K562 (cell line): ENCODE measurements at regions not wholly inside any gene's neighbourhood (a gene's known extent, or its start where the extent isn't known, plus 50 kb on each side); places are given as distances from the start of the nearest gene placed in this dataset.

Experiments used
- ATAC-seq: fragments of 200-7000 bp; cut with Tn5 transposase; 3 replicates; pipeline ENCODE4 v1.9.1; 2020; ENCODE audit warnings: moderate library complexity
- BruUV-seq: library from RNA; stranded (reverse); fragments of 400-500 nt; replicated peaks from 2 replicates; lab custom pipeline; 2021; lab: Mats Ljungman, UMichigan
- CTCF ChIA-PET: fragments of 300-600 bp; formaldehyde crosslinking; extraction: SDS; loops from one replicate; lab custom pipeline; 2021; ENCODE audit warnings: low intra/inter-chr PET ratio; lab: Yijun Ruan, JAX
- POLR2A ChIA-PET: fragments of 300-600, 350-650 bp; sonication (Branson Sonifier 250); formaldehyde crosslinking; extraction: SDS; loops from one replicate; lab custom pipeline; 2021; ENCODE audit warnings: antibody characterized with exemption, inconsistent platforms; lab: Yijun Ruan, JAX
- DNase-seq, 4 experiments: peaks; one replicate each; pipeline versions ENCODE4 v3.0.0 to v3.0.0-alpha.2; 2011 to 2018; ENCODE audit warnings: low spot score in 3 of 4, mixed read lengths in 3 of 4; ENCODE audit errors: extremely low read depth in 1 of 4
- FAIRE-seq: peaks from 2 replicates; lab custom pipeline; 2011; peaks lifted over from hg19 to GRCh38; lab: Jason Lieb, UNC
- H2AFZ ChIP-seq: 2 replicates; pipeline ENCODE4 v1.6.0; 2011; ENCODE audit warnings: low read depth, low read length, control low read depth, inconsistent platforms
- H3K27ac ChIP-seq: fragments of 200-600 bp; 3 replicates; pipeline ENCODE4 v1.8.0; 2011; ENCODE audit warnings: low read depth, mild to moderate bottlenecking, control low read depth, inconsistent platforms, low read length, moderate library complexity, mixed read lengths; ENCODE audit errors: extremely low read depth
- H3K27me3 ChIP-seq, 2 experiments: fragments of 300-600 bp in 1 of 2; 2 replicates in 1 of 2; 3 replicates in 1 of 2; pipeline versions ENCODE4 v1.6.0 to v1.8.0; 2011; ENCODE audit warnings: inconsistent platforms in 2 of 2, low read length in 2 of 2, mild to moderate bottlenecking in 1 of 2, mixed read lengths in 1 of 2, moderate library complexity in 1 of 2; ENCODE audit not compliant: control insufficient read depth in 2 of 2, insufficient read depth in 2 of 2
- H3K36me3 ChIP-seq: fragments of 300-600 bp; 3 replicates; pipeline ENCODE4 v1.8.0; 2011; ENCODE audit warnings: mild to moderate bottlenecking, low read length, inconsistent platforms; ENCODE audit not compliant: control insufficient read depth, insufficient read depth
- H3K4me1 ChIP-seq, 2 experiments: fragments of 200-600 bp in 1 of 2; replicated peaks in 1 of 2; 2 replicates in 1 of 2; 3 replicates in 1 of 2; pipeline versions ENCODE4 v1.5.1 to v1.8.0; 2011; ENCODE audit warnings: inconsistent platforms in 2 of 2, low read length in 2 of 2, mild to moderate bottlenecking in 1 of 2, mixed read lengths in 1 of 2, moderate library complexity in 1 of 2; ENCODE audit not compliant: control insufficient read depth in 2 of 2, insufficient read depth in 2 of 2
- H3K4me2 ChIP-seq: 2 replicates; pipeline ENCODE4 v1.6.1; 2011; ENCODE audit warnings: low read length, control low read depth, inconsistent platforms, mixed read lengths; ENCODE audit not compliant: insufficient read depth
- H3K4me3 ChIP-seq: fragments of 200-600 bp; sonication (generic), shearing (Covaris generic); 2 replicates; pipeline ENCODE4 v1.5.1; 2016; ENCODE audit warnings: control low read depth, inconsistent platforms
- H3K79me2 ChIP-seq: fragments of 200-600 bp; 3 replicates; pipeline ENCODE4 v1.8.0; 2011; ENCODE audit warnings: low read length, inconsistent platforms; ENCODE audit not compliant: control insufficient read depth, insufficient read depth
- H3K9ac ChIP-seq, 2 experiments: 2 replicates each; pipeline versions ENCODE4 v1.6.0 to v1.6.1; 2011; ENCODE audit warnings: low read depth in 2 of 2, low read length in 2 of 2, control low read depth in 1 of 2, inconsistent platforms in 1 of 2, mild to moderate bottlenecking in 1 of 2, mixed read lengths in 1 of 2; ENCODE audit not compliant: insufficient read depth in 1 of 2
- H3K9me1 ChIP-seq: one replicate; pipeline ENCODE4 v1.6.0; 2011; ENCODE audit warnings: inconsistent platforms, mild to moderate bottlenecking, low read length, moderate library complexity; ENCODE audit not compliant: control insufficient read depth, insufficient read depth
- H3K9me3 ChIP-seq: replicated peaks from 2 replicates; pipeline ENCODE4 v1.5.1; 2011; ENCODE audit warnings: low read depth, low read length, inconsistent platforms; ENCODE audit not compliant: control insufficient read depth, insufficient read depth
- H4K20me1 ChIP-seq: replicated peaks from 2 replicates; pipeline ENCODE4 v1.6.1; 2011; ENCODE audit warnings: low read length, inconsistent platforms, mixed read lengths; ENCODE audit not compliant: control insufficient read depth, insufficient read depth
- CCAR2 ChIP-seq: fragments of 200-400 bp; formaldehyde crosslinking; IDR thresholded peaks from 2 replicates; pipeline ENCODE4 v1.6.1; 2017; ENCODE audit warnings: mild to moderate bottlenecking, low read depth, low read length
- HDAC3 ChIP-seq: fragments of 450-650 bp; IDR thresholded peaks from 2 replicates; pipeline ENCODE4 v1.6.1; 2018; ENCODE audit warnings: borderline replicate concordance, mild to moderate bottlenecking, moderate library complexity; ENCODE audit not compliant: partially characterized antibody
- NCOR1 ChIP-seq: fragments of 450-650 bp; IDR thresholded peaks from 2 replicates; pipeline ENCODE4 v1.6.1; 2016; ENCODE audit warnings: mild to moderate bottlenecking, moderate library complexity
- NEUROD1 ChIP-seq: fragments of 150-350 bp; IDR thresholded peaks from 2 replicates; pipeline ENCODE4 v1.6.1; 2014; ENCODE audit warnings: borderline replicate concordance, low read length, low read depth; ENCODE audit not compliant: partially characterized antibody
- ZBED1 ChIP-seq: IDR thresholded peaks from 2 replicates; pipeline ENCODE4 v1.6.1; 2014
- ZFX ChIP-seq: sonication (generic); formaldehyde crosslinking; IDR thresholded peaks from 2 replicates; pipeline ENCODE4 v1.8.0; 2022; ENCODE audit warnings: mild to moderate bottlenecking, missing genetic modification reagents, moderate library complexity
- ZNF134 ChIP-seq: fragments of 250-450 bp; sonication (Bioruptor Pico); conservative IDR thresholded peaks from 2 replicates; pipeline ENCODE4 v1.4.0; 2020
- WGBS: fragments of 100-300 bp; shearing (Covaris generic); methylation state at CpG from one replicate; pipeline ENCODE4 v1.1.6; 2016; ENCODE audit warnings: low coverage, mixed read lengths; ENCODE audit not compliant: insufficient coverage; ENCODE audit errors: missing lambda C conversion rate; 5-methylcytosine and 5-hydroxymethylcytosine counted together
- in situ Hi-C: fragments of 300-500 bp; cut with MboI; formaldehyde crosslinking; loops from 4 replicates; pipeline ENCODE4 v1.15.0; 2018; ENCODE audit warnings: inconsistent platforms, mixed read lengths
- intact Hi-C: fragments of 100-400 bp; cut with micrococcal nuclease; formaldehyde crosslinking; loops from 2 replicates; pipeline ENCODE4 v1.14.2; 2022
- TF ChIP-seq, protein P1 (sequence below), 3 experiments: IDR thresholded peaks in 2 of 3; conservative IDR thresholded peaks in 1 of 3; 2 replicates each; pipeline ENCODE4 v1.5.1; 2011 to 2012; ENCODE audit warnings: low read length in 3 of 3, mild to moderate bottlenecking in 3 of 3, control low read depth in 2 of 3, improper control_type of control experiment in 1 of 3, inconsistent platforms in 1 of 3, low read depth in 1 of 3, mixed read lengths in 1 of 3, moderate library complexity in 1 of 3; ENCODE audit not compliant: insufficient read depth in 2 of 3
- TF ChIP-seq, protein P2 (sequence below): sonication (generic); formaldehyde crosslinking; IDR thresholded peaks from 2 replicates; pipeline ENCODE4 v1.8.0; 2022; ENCODE audit warnings: mild to moderate bottlenecking, missing genetic modification reagents
- TF ChIP-seq, protein P3 (sequence below): fragments of 450-650 bp; IDR thresholded peaks from 2 replicates; pipeline ENCODE4 v1.6.1; 2016; ENCODE audit warnings: low read depth, mild to moderate bottlenecking, moderate library complexity

DNA sequence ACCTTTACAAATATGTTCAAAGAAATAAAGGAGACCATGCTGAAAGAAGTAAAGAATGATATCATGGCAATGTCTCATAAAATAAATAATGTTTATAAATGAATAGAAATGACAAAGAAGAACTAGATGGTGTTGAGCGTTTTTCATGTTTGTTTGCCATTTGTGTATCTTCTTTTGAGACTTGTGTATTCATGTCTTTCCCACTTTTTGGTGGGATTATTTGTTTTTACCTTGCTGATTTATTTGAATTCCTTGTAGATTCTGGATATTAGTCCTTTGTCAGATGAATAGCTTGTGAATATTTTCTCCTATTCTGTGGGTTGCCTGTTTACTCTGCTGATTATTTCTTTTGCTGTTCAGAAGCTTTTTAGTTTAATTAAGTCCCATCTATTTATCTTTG lies 732.4 kb downstream of the FAT4 start:
- no TSS peak for BruUV-seq
- 0% methylated on average over 1 of the region's 1 CpG for WGBS
- Histone ChIP-seq H3K79me2 (no peaks in the 10 kb centered on the region), H3K4me3 (no peak overlapping the region), H3K9ac (no peak overlapping the region), H3K27ac (no peak overlapping the region)
- no peak for ATAC-seq
- TF ChIP-seq, protein P1, sequence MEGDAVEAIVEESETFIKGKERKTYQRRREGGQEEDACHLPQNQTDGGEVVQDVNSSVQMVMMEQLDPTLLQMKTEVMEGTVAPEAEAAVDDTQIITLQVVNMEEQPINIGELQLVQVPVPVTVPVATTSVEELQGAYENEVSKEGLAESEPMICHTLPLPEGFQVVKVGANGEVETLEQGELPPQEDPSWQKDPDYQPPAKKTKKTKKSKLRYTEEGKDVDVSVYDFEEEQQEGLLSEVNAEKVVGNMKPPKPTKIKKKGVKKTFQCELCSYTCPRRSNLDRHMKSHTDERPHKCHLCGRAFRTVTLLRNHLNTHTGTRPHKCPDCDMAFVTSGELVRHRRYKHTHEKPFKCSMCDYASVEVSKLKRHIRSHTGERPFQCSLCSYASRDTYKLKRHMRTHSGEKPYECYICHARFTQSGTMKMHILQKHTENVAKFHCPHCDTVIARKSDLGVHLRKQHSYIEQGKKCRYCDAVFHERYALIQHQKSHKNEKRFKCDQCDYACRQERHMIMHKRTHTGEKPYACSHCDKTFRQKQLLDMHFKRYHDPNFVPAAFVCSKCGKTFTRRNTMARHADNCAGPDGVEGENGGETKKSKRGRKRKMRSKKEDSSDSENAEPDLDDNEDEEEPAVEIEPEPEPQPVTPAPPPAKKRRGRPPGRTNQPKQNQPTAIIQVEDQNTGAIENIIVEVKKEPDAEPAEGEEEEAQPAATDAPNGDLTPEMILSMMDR (IDR thresholded peaks at IDR 0.05 in 2 of 3, conservative IDR thresholded peaks at IDR 0.05 in 1 of 3; ENCODE audit: insufficient read depth in 2 of 3, low read depth in 1 of 3, low read length in 3 of 3) = no peak
- TF ChIP-seq CCAR2 = no peak
- TF ChIP-seq NCOR1 = no peak
- TF ChIP-seq, protein P2, sequence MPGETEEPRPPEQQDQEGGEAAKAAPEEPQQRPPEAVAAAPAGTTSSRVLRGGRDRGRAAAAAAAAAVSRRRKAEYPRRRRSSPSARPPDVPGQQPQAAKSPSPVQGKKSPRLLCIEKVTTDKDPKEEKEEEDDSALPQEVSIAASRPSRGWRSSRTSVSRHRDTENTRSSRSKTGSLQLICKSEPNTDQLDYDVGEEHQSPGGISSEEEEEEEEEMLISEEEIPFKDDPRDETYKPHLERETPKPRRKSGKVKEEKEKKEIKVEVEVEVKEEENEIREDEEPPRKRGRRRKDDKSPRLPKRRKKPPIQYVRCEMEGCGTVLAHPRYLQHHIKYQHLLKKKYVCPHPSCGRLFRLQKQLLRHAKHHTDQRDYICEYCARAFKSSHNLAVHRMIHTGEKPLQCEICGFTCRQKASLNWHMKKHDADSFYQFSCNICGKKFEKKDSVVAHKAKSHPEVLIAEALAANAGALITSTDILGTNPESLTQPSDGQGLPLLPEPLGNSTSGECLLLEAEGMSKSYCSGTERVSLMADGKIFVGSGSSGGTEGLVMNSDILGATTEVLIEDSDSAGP (CRISPR knock-in tag) = no peak
- TF ChIP-seq ZNF134 = no peak
- no peak for TF ChIP-seq ZBED1
- TF ChIP-seq, protein P3, sequence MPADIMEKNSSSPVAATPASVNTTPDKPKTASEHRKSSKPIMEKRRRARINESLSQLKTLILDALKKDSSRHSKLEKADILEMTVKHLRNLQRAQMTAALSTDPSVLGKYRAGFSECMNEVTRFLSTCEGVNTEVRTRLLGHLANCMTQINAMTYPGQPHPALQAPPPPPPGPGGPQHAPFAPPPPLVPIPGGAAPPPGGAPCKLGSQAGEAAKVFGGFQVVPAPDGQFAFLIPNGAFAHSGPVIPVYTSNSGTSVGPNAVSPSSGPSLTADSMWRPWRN = no peak
- no peak for TF ChIP-seq HDAC3
- no peak for TF ChIP-seq NEUROD1
- TF ChIP-seq ZFX (CRISPR knock-in tag) = no peak
- TF ChIP-seq, all 486 proteins: peak for 0
- Histone ChIP-seq H3K9me1 (no peaks in the 10 kb centered on the region), H3K9me3 (no peaks in the 10 kb centered on the region), H3K4me2 (no peak overlapping the region), H3K36me3 (no peaks in the 10 kb centered on the region), H4K20me1 (no peaks in the 10 kb centered on the region), H2AFZ (no peak overlapping the region), H3K4me1 (no peaks in the 10 kb centered on the region), H3K27me3 (no peaks in the 10 kb centered on the region)
- no peak for FAIRE-seq
- in situ Hi-C loops (no loop called here), intact Hi-C loops (no loop called here)
- CTCF ChIA-PET = no interaction called here
- DNase-seq = no peak
- POLR2A ChIA-PET = no interaction called here
